ENCODE measurements at regions not wholly inside any gene's neighbourhood (a gene's known extent, or its start where the extent isn't known, plus 50 kb on each side); places are given as distances from the start of the nearest gene placed in this dataset.

DNA sequence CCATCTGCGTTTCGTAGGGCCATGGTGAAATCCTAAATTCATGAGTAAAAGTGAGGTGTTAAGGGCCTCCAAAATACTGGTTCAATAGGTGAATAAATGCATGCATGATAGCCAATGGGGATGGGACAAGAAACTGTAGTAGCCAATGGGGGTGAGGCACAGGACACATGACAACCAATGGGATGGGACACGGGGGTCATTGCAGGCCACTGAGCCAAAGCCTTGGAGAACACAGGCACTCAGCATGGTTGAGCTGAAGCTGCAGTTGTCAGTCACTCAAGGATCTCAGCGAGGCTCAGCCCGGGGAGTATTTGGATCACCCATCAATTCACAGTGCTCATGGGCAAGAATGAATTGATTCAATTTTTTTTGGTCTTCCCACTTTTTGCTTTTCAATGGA lies 156.5 kb downstream of the ACTR3 start:
- POLR2A ChIA-PET (ENCODE audit: low non-redundant PET): no interaction called here
- H3K27ac ChIP-seq: no peak overlapping the region
- no peak for DNase-seq (ENCODE audit: low spot score)
- CTCF ChIA-PET: no interaction called here
- TF ChIP-seq CTCF (conservative IDR thresholded peaks at IDR 0.05; ENCODE audit: low read depth): no peak

DNA sequence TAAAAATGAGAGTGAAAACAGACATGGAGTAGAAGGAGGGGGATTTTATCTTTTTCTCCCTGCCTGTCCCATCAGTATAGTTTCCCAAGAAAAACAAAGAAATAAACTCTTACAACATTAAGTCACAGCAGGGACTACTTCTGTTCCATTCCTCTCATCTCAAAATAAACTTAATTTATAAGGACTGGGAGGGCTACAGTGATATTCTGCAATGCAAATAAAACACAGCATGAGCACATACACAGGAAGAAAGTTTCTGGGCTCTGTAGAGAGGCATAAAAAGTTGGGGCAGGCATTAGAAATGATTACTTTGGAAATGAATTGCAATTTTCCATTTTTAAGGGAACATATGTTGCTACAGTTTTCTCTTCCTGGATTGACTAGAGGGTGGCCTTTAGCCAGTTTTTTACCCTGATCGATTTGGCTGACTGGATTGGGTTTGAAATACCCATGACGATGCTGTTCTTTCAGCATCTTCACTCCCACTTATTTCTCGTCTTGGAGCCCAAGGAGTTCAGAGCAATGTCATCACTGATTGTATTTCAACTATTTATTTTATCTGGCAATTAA lies 157.1 kb downstream of the ACTR3 start:
- ChIA-PET POLR2A (ENCODE audit: low non-redundant PET) (no interaction called here), CTCF (no interaction called here)
- H3K27ac ChIP-seq: no peak overlapping the region
- DNase-seq (ENCODE audit: low spot score): no peak
- TF ChIP-seq CTCF (conservative IDR thresholded peaks at IDR 0.05; ENCODE audit: low read depth): no peak

DNA sequence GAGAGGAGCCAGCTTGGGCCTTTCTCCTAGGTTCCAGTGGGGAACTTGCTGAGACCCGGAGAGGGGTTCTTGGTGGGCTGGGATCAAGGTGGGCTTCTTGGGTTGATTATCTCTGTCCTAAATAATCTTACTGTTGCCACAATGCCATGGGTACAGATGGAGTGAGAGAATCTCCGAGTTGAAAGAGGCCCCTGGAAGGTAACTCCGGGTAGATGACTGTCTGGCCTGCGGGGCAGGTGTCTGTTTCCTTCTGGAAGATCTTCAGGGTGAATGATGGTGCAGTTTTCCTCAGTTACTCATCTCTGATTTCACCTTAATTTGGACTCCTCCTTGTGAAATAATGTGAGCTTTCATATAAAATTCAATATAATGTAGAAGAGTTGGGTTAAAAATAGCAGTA lies 159.4 kb downstream of the ACTR3 start:
- CTCF ChIA-PET: no interaction called here
- POLR2A ChIA-PET (ENCODE audit: low non-redundant PET): no interaction called here
- peak; percentile 36 for DNase-seq (ENCODE audit: low spot score)
- H3K27ac ChIP-seq: no peak overlapping the region
- no peak for TF ChIP-seq CTCF (conservative IDR thresholded peaks at IDR 0.05; ENCODE audit: low read depth)

DNA sequence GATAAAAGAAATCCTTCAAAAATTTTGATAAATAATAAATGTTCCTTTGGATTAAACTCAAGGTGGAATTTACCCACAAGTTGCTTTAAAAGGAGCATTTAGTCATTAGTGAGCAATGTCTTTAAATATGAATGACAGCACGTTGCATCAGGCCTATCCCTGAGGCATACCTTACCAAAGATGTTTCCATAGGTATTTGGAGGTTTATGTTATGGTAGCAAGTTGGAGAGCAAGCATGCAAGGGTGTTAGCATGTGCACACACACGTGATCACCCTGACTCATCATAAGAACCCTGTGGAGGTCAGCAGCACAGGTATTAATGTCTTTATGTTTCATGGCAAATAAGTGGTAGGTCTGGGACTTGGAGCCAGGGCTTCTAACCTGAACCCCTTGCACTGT lies 159.9 kb downstream of the ACTR3 start:
- no peak for TF ChIP-seq CTCF (conservative IDR thresholded peaks at IDR 0.05; ENCODE audit: low read depth)
- POLR2A ChIA-PET (ENCODE audit: low non-redundant PET): no interaction called here
- peak; percentile 84 for DNase-seq (ENCODE audit: low spot score)
- CTCF ChIA-PET: no interaction called here
- H3K27ac ChIP-seq: no peak overlapping the region

- ChIA-PET POLR2A (ENCODE audit: low non-redundant PET) (no interaction called here), CTCF (interaction anchor here (0.5 kb wide), 1 partner anchor 115 kb away, joined by 5 read pairs; no protein-coding TSS in a partner anchor)
- no peak overlapping the region for H3K27ac ChIP-seq
- DNase-seq (ENCODE audit: low spot score): no peak
- no peak for TF ChIP-seq CTCF (conservative IDR thresholded peaks at IDR 0.05; ENCODE audit: low read depth)
Observed at GRCh38 chr2:114056294-114057143, 166.6 kb downstream of the ACTR3 start.

DNA sequence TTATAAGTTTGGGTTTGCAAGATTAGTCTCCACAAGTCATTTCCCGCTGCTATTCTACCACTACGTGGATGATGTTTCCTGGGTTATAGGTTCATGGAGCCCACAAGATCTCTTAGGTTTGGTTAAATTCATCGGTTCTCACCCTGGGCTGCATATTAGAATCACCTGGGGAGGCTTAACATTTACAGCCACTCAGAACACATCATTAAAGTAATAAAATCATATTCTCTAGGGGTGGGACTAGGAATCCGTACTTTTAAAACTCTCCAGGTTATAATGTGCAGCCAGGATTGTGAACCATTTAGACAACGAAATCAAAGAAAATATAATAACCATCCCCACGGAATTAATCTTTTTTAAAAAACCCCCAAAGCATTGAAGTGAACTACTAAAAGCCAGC lies 167.7 kb downstream of the ACTR3 start:
- CTCF ChIA-PET: no interaction called here

More for the DNA sequence above, 167.7 kb downstream of the ACTR3 start:
- POLR2A ChIA-PET (ENCODE audit: low non-redundant PET): no interaction called here
- no peak for DNase-seq (ENCODE audit: low spot score)
- no peak for TF ChIP-seq CTCF (conservative IDR thresholded peaks at IDR 0.05; ENCODE audit: low read depth)
- H3K27ac ChIP-seq: no peak overlapping the region

Measured in RWPE1 (cell line).